Body of pancreas (tissue), 4 donors: ENCODE measurements at regions not wholly inside any gene's neighbourhood (a gene's known extent, or its start where the extent isn't known, plus 50 kb on each side); places are given as distances from the start of the nearest gene placed in this dataset.

Experiments
- POLR2A ChIP-seq, 3 donors: fragments of 450-650 bp; IDR thresholded peaks; one replicate each; pipeline ENCODE4 v1.6.1; 2016; ENCODE audit warnings: antibody characterized with exemption in 3 of 3, mild to moderate bottlenecking in 2 of 3
- TF ChIP-seq, protein P1 (sequence below), 7 experiments: fragments of 450-650 bp in 4 of 7; fragments of 200-600 bp in 3 of 7; sonication (generic) in 3 of 7; IDR thresholded peaks; one replicate each; pipeline ENCODE4 v1.5.1; 2016 to 2019; ENCODE audit warnings: antibody characterized with exemption in 7 of 7

DNA sequence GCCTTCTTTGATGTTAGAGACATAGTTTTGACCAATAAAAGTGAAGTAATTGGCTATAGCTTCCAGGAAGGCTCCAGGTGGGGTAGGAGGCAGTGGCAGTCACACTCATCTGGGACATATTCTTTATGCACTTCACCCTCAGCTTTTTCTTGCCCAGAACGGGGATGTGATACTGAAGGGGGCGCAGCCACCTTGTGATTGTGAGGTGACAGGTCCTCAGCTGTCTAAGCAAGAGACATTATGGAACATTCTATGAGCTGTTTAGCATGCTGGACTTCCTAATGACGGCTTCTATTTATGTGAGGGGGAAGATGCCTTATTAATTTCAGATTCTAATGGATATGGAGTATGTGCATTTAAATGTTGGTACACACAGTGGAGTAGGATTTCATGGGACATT is 151.3 kb upstream of the ZFP64 start:
- TF ChIP-seq, protein P1, sequence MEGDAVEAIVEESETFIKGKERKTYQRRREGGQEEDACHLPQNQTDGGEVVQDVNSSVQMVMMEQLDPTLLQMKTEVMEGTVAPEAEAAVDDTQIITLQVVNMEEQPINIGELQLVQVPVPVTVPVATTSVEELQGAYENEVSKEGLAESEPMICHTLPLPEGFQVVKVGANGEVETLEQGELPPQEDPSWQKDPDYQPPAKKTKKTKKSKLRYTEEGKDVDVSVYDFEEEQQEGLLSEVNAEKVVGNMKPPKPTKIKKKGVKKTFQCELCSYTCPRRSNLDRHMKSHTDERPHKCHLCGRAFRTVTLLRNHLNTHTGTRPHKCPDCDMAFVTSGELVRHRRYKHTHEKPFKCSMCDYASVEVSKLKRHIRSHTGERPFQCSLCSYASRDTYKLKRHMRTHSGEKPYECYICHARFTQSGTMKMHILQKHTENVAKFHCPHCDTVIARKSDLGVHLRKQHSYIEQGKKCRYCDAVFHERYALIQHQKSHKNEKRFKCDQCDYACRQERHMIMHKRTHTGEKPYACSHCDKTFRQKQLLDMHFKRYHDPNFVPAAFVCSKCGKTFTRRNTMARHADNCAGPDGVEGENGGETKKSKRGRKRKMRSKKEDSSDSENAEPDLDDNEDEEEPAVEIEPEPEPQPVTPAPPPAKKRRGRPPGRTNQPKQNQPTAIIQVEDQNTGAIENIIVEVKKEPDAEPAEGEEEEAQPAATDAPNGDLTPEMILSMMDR (IDR thresholded peaks at IDR 0.05), result no peak
- no peak for TF ChIP-seq POLR2A (IDR thresholded peaks at IDR 0.05)
